Naive B cell (primary cell): ENCODE measurements at regions not wholly inside any gene's neighbourhood (a gene's known extent, or its start where the extent isn't known, plus 50 kb on each side); places are given as distances from the start of the nearest gene placed in this dataset.

Source experiments
- ATAC-seq, 2 donors: fragments of 150-1000 bp; cut with Tn5 transposase; 2 replicates each; pipeline ENCODE4 v1.10.0; 2021; ENCODE audit warnings: low read depth in 2 of 2, mild to moderate bottlenecking in 2 of 2, moderate library complexity in 2 of 2
- DNase-seq: peaks from one replicate; pipeline ENCODE4 v3.0.0; 2022
- H3K27ac Mint-ChIP-seq, 6 donors: one replicate each; pipeline ENCODE4 v1.8.0; 2020 to 2022; ENCODE audit warnings: mild to moderate bottlenecking in 6 of 6, mixed read lengths in 6 of 6, moderate library complexity in 5 of 6, inconsistent platforms in 2 of 6
- H3K27me3 Mint-ChIP-seq, 3 donors: one replicate each; pipeline ENCODE4 v1.8.0; 2021 to 2022; ENCODE audit warnings: mixed read lengths in 3 of 3, mild to moderate bottlenecking in 1 of 3
- H3K36me3 Mint-ChIP-seq, 2 donors: one replicate each; pipeline ENCODE4 v1.8.0; 2020 to 2022; ENCODE audit warnings: mixed read lengths in 2 of 2, inconsistent platforms in 1 of 2, mild to moderate bottlenecking in 1 of 2
- H3K4me1 Mint-ChIP-seq, 3 donors: one replicate each; pipeline ENCODE4 v1.8.0; 2020 to 2022; ENCODE audit warnings: mixed read lengths in 3 of 3, inconsistent platforms in 1 of 3, mild to moderate bottlenecking in 1 of 3, moderate library complexity in 1 of 3
- H3K4me3 Mint-ChIP-seq, 8 donors: one replicate each; pipeline ENCODE4 v1.8.0; 2020 to 2022; ENCODE audit warnings: mild to moderate bottlenecking in 8 of 8, mixed read lengths in 8 of 8, moderate library complexity in 8 of 8, inconsistent platforms in 2 of 8
- H3K9me3 Mint-ChIP-seq, 7 donors: one replicate each; pipeline ENCODE4 v1.8.0; 2020 to 2022; ENCODE audit warnings: mixed read lengths in 7 of 7, mild to moderate bottlenecking in 5 of 7, inconsistent platforms in 2 of 7, moderate library complexity in 1 of 7

DNA sequence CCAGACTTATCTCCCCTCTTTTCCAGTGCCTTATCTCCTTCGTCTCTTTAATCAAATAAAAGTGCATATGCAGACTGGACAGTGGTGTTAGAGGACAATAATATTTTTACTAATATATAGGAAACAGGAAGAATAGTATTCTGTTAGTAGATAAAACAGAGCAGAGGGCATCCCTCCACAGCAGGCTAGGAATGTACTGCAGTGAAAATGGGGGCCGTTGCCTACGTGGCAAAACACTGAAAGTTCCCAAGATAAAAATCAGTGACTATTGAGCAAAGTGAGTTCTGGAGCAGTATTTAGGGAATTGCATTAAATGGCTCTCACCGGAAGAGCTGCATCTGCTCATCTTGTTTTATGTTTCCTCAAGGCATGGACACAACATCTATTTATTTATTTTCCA is 435.0 kb downstream of the CNTN6 start:
- Mint-ChIP-seq H3K9me3 (peaks cover 0 to 13% (median 4%) of the 10 kb centered on the region in 7 donors), H3K36me3 (no peaks in the 10 kb centered on the region), H3K4me3 (no peak overlapping the region), H3K27me3 (no peaks in the 10 kb centered on the region), H3K27ac (no peak overlapping the region), H3K4me1 (no peaks in the 10 kb centered on the region)
- no peak for ATAC-seq
- DNase-seq = no peak

DNA sequence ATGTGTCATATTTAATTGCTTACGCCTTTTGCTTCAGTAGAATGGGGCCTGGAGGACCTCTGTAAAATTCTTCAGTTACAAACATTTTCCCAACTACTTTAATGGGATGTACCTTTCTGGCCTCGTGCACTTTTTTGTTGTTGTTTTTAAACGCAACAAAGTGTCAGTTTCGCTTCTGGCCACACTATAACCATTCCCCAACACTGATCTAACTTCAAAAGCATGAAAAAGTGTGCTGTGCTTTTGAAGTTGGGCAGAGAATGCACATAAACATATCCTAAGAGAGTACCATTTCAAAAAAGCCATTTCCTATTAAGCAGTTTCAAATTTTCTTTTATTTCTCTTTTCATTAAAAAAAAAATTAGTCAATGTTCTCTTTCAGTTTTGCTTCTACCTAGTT is 435.8 kb downstream of the CNTN6 start:
- Mint-ChIP-seq H3K27me3 (no peaks in the 10 kb centered on the region), H3K4me1 (no peaks in the 10 kb centered on the region)
- no peak for ATAC-seq

GRCh38 chr3:1529676-1530075 is 436.9 kb downstream of the CNTN6 start:
- DNase-seq = no peak
- H3K9me3 Mint-ChIP-seq = peaks cover 0 to 8% (median 4%) of the 10 kb centered on the region in 7 donors
- H3K4me1 Mint-ChIP-seq = no peaks in the 10 kb centered on the region

More for the DNA sequence above, 435.8 kb downstream of the CNTN6 start:
- no peak for DNase-seq
- H3K27ac Mint-ChIP-seq = no peak overlapping the region
- peaks cover 0 to 7% (median 0%) of the 10 kb centered on the region in 7 donors for H3K9me3 Mint-ChIP-seq
- no peaks in the 10 kb centered on the region for H3K36me3 Mint-ChIP-seq
- H3K4me3 Mint-ChIP-seq = no peak overlapping the region

DNA sequence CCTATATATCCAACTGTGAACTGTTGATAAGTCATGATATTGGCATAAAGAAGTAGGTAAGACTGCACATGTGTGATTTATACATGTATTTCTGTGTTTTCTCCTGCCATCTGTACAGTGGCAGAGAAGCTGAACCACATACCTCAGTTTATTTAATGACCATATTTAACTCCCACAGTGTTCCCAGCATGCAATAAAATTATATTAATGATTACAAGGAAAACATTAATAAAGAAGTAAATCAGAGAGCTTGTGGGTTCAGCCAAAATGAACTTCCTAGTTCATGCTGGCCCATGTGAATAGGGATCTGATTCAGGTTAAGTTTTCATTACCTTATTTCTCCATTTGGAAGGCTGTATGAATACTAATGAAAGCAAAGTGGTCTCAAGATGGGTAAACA is 439.2 kb downstream of the CNTN6 start:
- Mint-ChIP-seq H3K27ac (no peak overlapping the region), H3K9me3 (peaks cover 5 to 18% (median 8%) of the 10 kb centered on the region in 7 donors), H3K27me3 (no peaks in the 10 kb centered on the region), H3K4me1 (no peaks in the 10 kb centered on the region), H3K36me3 (no peaks in the 10 kb centered on the region), H3K4me3 (no peak overlapping the region)
- ATAC-seq (no peak), DNase-seq (no peak)

More at GRCh38 chr3:1529676-1530075, 436.9 kb downstream of the CNTN6 start:
- Mint-ChIP-seq H3K36me3 (no peaks in the 10 kb centered on the region), H3K27me3 (no peaks in the 10 kb centered on the region), H3K27ac (no peak overlapping the region), H3K4me3 (no peak overlapping the region)
- ATAC-seq = no peak

GRCh38 chr3:1532935-1533606 is 440.2 kb downstream of the CNTN6 start:
- Mint-ChIP-seq H3K27me3 (no peaks in the 10 kb centered on the region), H3K4me3 (no peak overlapping the region), H3K27ac (no peak overlapping the region), H3K4me1 (no peaks in the 10 kb centered on the region), H3K36me3 (no peaks in the 10 kb centered on the region), H3K9me3 (peaks cover 8 to 22% (median 10%) of the 10 kb centered on the region in 7 donors)
- DNase-seq = no peak
- ATAC-seq = no peak

DNA sequence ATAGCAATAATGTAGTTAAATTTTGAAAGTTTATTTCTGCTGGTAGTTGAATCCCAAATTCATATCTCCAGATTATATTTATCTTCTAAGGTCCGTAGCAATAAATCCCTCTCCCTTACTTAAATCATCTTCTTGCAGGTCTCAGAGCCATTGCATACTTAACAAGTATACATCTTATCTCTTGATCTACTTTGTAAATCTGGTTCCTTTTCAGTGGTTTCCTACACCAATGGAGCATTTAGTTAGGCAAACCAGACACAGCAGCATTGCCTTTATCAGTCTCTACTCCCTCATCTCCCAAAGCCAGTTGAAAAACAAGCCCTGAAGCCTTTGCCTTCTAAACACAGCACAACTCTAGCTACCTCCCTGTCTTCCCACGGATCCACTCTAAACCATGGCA is 440.9 kb downstream of the CNTN6 start:
- Mint-ChIP-seq H3K27ac (no peak overlapping the region), H3K4me3 (no peak overlapping the region), H3K4me1 (no peaks in the 10 kb centered on the region), H3K36me3 (no peaks in the 10 kb centered on the region), H3K9me3 (peaks cover 8 to 22% (median 10%) of the 10 kb centered on the region in 7 donors), H3K27me3 (no peaks in the 10 kb centered on the region)
- DNase-seq (no peak), ATAC-seq (no peak)

DNA sequence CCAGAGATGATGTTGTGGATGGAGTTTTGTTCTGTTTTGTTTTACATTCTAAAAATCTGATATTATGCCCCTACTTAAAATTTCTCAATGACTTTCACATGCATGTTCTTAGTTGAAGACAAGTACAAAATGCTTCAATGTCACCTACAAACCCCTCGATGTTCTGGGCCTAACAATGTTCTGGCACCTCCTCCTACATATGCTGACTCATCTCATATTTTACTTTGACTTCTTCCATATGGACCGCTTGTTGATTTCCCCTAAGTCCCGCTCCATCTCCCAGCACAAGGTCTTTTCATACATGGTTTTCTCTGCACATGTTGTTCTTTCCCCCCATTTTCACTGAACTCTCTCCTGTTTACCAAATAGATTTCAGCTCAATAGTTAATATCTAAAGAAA is 441.4 kb downstream of the CNTN6 start:
- Mint-ChIP-seq H3K27ac (no peak overlapping the region), H3K4me3 (no peak overlapping the region), H3K9me3 (peaks cover 8 to 22% (median 11%) of the 10 kb centered on the region in 7 donors), H3K27me3 (no peaks in the 10 kb centered on the region), H3K4me1 (no peaks in the 10 kb centered on the region), H3K36me3 (no peaks in the 10 kb centered on the region)
- ATAC-seq (no peak), DNase-seq (no peak)

GRCh38 chr3:1535361-1535760 is 442.5 kb downstream of the CNTN6 start:
- Mint-ChIP-seq H3K9me3 (peaks cover 8 to 22% (median 11%) of the 10 kb centered on the region in 7 donors), H3K27me3 (no peaks in the 10 kb centered on the region), H3K4me3 (no peak overlapping the region), H3K4me1 (no peaks in the 10 kb centered on the region), H3K36me3 (no peaks in the 10 kb centered on the region), H3K27ac (no peak overlapping the region)
- no peak for DNase-seq
- no peak for ATAC-seq

DNA sequence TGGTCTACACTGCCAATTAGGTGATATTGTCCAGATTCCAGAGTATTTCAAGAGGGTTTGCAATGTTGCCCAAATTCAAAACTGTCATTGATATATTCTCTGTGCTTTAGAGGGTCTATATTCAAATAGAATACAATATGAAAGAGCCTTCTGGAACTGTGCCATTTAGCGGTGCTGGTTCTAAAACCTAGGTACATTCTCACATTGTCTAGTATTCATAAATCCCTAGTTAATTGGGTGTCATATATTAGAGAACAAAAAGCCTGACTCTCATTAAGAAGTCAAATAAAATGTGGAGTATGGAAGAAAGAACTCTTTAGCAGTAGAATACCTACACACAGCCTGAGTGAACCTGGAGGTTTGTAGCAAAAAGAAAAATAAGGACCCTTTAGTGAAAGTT is 447.9 kb downstream of the CNTN6 start:
- H3K27me3 Mint-ChIP-seq = no peaks in the 10 kb centered on the region
- DNase-seq = no peak
- H3K4me3 Mint-ChIP-seq = no peak overlapping the region
- peaks cover 0 to 16% (median 7%) of the 10 kb centered on the region in 7 donors for H3K9me3 Mint-ChIP-seq
- no peaks in the 10 kb centered on the region for H3K36me3 Mint-ChIP-seq
- no peak overlapping the region for H3K27ac Mint-ChIP-seq
- no peak for ATAC-seq
- H3K4me1 Mint-ChIP-seq = no peaks in the 10 kb centered on the region

DNA sequence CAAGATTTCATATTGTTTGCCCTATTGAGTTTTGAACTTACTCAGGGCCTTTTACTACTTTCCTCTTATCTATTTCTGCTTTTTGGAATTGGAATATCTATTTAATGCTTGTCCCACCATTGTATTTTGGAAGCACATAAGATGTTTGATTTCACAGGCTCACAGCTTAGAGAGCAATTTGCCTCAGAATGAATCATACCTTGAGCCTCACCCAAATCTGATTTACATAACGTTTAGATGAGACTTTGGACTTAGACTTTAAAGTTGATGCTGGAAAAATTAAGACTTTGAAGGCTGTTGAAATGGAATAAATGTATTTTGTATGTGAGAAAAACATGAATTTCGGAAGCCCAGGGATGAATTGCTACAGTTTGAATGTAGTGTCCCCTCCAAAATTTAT is 458.9 kb downstream of the CNTN6 start:
- no peaks in the 10 kb centered on the region for H3K27me3 Mint-ChIP-seq
- peaks cover 0 to 13% (median 3%) of the 10 kb centered on the region in 7 donors for H3K9me3 Mint-ChIP-seq
- no peak overlapping the region for H3K27ac Mint-ChIP-seq
- no peak for DNase-seq
- no peaks in the 10 kb centered on the region for H3K36me3 Mint-ChIP-seq
- H3K4me1 Mint-ChIP-seq = no peaks in the 10 kb centered on the region
- no peak overlapping the region for H3K4me3 Mint-ChIP-seq
- no peak for ATAC-seq

- no peak for ATAC-seq
- no peaks in the 10 kb centered on the region for H3K36me3 Mint-ChIP-seq
- H3K27me3 Mint-ChIP-seq = no peaks in the 10 kb centered on the region
- no peak for DNase-seq
- no peaks in the 10 kb centered on the region for H3K4me1 Mint-ChIP-seq
- no peak overlapping the region for H3K4me3 Mint-ChIP-seq
- H3K27ac Mint-ChIP-seq = no peak overlapping the region
- H3K9me3 Mint-ChIP-seq = peaks cover 0 to 11% (median 0%) of the 10 kb centered on the region in 7 donors
Observed at GRCh38 chr3:1552831-1553230, 460.0 kb downstream of the CNTN6 start.

DNA sequence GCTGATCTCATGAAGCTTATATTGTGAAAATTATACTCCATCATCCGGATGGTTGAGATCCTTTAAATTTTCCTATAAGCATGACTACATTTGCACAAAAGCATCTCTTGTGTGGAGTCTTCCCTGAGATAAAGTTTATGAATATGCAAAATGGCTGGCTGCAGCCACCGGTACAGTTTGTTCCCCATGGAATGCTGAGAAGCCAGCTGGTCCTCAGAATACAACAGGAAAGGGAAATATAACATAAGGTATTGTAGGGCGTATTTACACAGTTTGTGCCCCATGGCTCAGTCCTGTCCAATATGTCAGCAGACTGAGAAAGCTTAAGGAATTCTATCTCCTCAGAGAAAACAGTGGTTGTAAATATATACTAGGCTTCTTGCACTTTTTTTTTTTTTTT is 468.6 kb downstream of the CNTN6 start:
- DNase-seq (no peak), ATAC-seq (no peak)
- no peaks in the 10 kb centered on the region for H3K27me3 Mint-ChIP-seq
- H3K36me3 Mint-ChIP-seq = no peaks in the 10 kb centered on the region
- peaks cover 0 to 12% (median 4%) of the 10 kb centered on the region in 7 donors for H3K9me3 Mint-ChIP-seq
- H3K4me3 Mint-ChIP-seq = no peak overlapping the region
- H3K4me1 Mint-ChIP-seq = no peaks in the 10 kb centered on the region
- H3K27ac Mint-ChIP-seq = no peak overlapping the region

DNA sequence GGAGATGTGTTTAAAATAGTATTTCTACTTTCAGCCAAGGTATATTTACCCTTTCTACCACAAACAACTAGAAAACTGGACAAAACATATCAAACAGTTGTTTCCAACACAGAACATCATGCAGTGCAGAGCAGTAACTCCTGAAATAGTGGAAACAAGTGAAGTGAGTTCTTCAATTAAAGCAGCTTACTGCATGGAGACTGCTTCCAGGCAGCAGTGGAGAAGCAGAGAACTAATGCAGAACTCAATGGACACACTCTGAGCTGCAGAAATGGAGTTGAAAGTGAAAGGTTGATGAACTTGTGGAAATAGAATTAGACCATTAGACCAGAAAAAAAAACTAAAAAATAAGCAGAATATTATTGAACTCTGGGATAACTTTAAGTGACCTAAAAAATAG is 478.9 kb downstream of the CNTN6 start:
- Mint-ChIP-seq H3K9me3 (peaks cover 0 to 15% (median 4%) of the 10 kb centered on the region in 7 donors), H3K36me3 (no peaks in the 10 kb centered on the region), H3K4me1 (no peaks in the 10 kb centered on the region), H3K27me3 (no peaks in the 10 kb centered on the region), H3K4me3 (no peak overlapping the region), H3K27ac (no peak overlapping the region)
- no peak for DNase-seq
- no peak for ATAC-seq

DNA sequence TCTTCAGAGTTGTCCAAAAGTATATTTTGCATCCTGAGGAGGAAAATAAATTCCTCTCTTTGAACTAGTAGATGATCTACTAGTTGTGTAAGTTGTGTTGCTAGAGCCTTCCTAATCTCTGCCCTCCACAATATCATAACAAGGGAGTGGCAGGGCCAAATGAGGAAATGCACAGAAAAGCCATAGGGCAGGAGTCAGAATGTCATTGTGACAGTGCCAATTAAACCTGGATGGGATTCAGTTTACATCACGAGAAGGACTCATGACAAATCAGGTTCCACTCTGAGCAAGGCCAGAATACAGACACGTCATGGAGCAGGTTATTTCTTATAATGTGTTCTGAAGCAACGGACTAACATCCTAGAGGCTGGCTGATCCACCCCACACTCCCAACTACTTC is 483.2 kb downstream of the CNTN6 start:
- Mint-ChIP-seq H3K36me3 (no peaks in the 10 kb centered on the region), H3K27me3 (no peaks in the 10 kb centered on the region), H3K9me3 (peaks cover 0 to 13% (median 0%) of the 10 kb centered on the region in 7 donors), H3K4me3 (no peak overlapping the region), H3K4me1 (no peaks in the 10 kb centered on the region), H3K27ac (no peak overlapping the region)
- DNase-seq (no peak), ATAC-seq (no peak)
